HG03280 (cell line): ENCODE measurements at regions not wholly inside any gene's neighbourhood (a gene's known extent, or its start where the extent isn't known, plus 50 kb on each side); places are given as distances from the start of the nearest gene placed in this dataset.

Experiments
- ATAC-seq: cut with Tn5 transposase; IDR thresholded peaks from one replicate; pipeline ENCODE4 v1.9.1; 2021; ENCODE audit warnings: mild to moderate bottlenecking, moderate library complexity; ENCODE audit not compliant: unreplicated experiment

DNA sequence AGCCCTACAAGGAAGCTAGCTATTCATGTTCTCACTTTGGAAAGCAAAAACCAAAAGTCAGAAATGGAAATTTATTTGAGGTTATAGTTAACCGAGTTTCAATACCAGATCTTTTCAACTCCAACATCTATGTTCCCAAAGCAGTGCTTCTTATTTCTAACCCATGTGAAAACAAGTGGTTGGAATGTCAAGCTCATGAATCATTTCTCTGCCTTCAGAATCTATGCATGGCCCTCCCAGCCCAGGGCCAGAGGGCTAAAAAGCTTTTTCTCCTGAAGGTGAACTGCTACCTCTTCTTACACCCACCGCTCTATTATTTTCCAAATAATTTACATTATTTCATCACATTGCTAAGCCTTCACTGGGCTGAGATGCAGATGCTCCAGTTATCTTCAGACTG, 158.4 kb downstream of the SP3 start:
- no peak for ATAC-seq

DNA sequence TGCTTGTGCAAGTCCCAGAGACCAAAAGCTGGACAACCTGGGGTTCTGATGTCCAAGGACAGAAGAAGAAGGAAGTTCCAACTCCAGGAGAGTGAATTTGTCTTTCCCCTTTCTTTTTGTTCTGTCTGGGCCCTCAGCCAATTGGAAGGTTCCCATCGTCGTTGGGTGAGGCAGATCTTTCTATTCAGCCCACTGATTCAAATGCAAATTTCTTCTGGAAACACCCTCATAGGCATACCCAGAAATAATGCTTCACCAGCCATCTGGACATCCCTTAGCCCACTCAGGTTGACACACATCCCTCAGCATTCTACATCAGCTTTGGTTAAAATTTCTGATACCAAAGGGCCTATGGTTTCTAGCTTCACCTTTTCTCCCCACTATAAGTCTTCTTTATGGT, 156.5 kb downstream of the SP3 start:
- ATAC-seq = no peak

DNA sequence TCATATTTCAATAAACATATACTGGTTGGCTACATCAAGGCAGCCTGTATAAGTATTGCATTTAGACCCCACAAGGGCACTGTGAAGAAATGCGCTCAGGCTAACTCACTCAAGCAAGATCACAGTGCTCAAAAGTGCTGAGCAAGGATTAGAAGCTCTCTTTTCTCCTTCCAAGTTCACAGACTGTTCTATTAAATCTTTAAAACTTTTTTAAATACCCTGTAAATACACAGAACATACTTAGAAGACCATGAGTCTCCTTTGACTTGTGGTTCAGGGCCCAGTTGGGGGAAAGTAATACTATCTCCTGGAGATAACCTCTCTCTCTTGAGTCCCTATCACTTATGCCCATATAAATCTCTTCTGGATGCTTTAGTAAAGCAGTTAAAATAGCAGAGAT, 152.9 kb downstream of the SP3 start:
- no peak for ATAC-seq

DNA sequence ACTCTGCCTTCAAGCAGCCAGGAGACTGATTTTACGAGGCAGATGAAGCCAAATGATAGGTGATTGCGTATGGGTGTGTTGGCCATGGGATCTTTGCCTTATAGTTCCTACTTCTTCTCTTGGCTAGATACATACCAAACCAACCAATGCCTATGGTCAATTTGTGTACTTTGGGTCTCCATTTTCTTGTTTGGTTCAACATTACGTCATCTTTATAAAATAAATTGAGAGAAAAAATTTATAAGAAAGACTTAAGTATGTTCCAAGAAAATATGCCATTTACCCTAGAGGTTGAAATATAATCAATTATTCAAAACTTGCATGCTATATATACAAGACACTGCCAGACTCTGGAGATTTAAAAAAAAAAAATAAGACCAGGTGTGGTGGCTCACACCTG, 150.9 kb downstream of the SP3 start:
- no peak for ATAC-seq

DNA sequence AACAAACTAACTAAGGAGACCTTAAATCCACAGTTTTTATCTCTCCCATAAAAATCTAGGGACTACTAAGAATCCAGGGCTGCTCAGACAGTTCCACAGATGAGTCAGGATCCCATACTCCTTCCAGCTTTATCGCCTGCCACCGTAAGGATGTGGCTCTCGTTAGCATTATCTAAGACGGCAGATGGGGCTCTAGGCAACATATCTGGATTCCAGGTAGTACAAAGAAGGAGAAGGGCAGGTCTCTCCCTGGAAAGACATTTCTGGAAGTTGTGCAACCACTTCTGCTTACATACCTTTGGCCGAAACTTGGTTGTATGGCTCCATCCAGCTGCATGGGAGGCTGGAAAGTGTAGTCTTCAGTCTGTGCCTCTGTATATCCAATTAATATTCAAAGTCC, 149.4 kb downstream of the SP3 start:
- ATAC-seq = no peak

DNA sequence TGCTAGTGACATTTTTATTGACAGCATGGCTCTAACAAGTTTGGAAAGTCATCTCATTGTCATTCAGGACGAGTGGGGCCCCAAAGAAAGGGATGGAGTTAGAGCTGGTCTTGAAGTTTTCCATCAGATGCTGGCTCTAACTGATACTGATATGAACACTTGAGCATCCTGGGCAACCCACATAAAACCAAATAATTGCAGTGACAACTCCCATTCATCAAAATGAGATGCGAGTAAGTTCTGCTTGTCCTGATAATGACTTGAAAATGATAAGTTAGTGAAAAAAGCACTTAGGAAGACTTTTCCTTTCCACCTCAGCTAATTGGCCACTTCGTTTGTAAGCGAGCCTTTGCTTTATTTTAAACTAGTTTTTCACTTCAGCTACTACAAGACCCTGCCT, 147.6 kb downstream of the SP3 start:
- ATAC-seq = no peak

DNA sequence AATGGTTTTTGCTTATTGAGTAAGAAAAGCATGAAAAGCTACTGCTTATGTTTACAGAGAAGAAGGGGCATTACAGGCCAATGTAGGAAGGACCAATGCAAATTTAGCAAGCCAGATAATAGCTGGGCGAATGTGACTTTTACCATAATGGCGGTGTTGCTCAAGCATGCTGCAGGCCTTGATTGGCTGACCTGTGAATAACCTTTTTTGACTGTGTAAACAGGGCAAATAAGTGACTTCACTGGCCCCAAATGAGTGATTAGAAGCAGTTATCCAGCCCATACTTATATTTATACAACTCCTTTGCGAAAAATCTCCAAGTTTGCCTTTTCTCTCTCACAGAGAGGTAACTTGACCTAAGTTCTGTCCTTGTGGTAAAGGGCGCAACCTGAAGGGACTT, 146.9 kb downstream of the SP3 start:
- no peak for ATAC-seq

DNA sequence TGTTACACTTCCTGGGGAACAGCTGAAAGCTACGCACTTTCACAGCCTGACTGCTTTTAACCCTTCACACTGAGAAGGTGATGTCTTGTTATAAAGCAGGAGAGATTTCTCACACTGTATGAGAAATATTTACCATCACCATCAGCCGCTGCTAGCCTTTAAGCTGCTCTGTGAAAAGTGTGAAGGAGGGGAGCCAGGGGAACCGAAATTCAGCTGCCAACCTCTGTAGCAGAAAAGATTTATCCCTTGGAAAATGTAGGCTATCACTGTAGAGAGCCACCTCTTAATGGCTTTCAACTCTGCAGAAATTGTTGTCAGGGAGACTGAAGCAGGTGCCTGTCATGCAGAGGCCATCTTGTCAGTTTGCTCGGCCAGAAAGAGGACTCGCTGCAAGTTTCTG, 145.3 kb downstream of the SP3 start:
- no peak for ATAC-seq

DNA sequence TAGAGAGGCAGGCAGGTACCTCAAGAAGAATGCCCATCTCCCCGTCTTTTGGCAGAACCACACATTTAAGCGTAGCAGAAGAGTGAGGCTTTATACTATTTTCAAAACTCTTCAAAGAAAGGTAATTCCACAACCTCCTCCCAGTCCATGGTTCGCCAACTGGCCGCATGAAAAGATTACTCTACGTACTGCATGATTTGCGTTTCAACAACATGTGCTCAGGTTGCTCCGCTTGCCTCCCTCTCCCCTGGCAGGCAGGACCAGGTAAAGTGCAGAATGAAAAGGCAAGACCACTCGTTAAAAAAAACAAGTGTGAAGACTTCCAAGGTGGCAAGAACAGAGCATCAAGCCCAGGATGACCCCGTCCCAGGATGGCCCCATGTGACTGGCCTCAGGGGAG, 143.7 kb downstream of the SP3 start:
- no peak for ATAC-seq

DNA sequence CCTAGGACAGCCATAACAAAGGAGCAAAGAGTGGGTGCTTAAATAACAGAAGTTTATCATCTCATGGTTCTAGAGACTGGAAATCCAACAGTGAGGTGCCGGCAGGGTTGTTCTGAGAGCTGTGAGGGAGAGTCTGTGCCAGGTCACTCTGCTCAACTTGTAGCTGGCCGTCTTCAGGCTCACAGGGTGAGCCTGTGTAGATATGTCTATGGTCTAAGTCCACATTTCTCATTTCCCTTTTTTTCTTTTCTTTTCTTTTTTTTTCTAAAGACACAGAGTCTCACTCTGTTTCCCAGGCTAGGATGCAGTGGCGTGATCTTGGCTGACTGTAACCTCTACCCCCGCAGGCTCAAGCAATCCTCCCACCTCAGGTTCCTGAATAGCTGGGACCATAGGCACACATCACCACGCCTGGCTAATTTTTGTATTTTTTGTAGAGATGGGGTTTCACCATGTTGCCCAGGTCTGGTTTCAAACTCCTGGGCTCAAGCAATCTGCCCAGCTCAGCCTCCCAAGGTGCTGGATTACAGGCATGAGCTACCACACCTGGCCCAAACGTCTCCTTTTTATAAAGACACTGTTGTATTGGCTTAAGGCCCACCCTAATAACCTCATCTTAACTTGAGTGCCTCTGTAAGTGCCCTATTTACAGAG, 142.2 kb downstream of the SP3 start:
- ATAC-seq = no peak

DNA sequence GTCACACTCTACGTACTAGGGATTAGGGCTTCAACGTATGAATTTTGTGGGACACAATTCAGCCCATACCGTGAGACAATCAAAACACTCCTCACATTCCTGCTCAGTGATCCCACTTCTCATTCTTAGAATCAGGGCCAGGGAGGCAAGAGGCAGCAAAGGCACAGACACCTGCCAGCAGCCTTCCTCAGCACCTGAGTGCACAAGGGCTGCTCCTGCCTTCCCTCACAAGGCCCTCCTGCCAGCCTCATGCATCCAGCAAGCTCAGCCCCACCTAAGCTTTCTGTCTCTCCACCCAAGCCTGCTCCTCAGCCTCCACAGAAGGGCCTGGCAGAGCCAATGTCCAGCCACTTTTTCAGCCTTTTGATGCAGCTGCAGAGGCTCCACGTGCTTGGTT, 141.6 kb downstream of the SP3 start:
- no peak for ATAC-seq

DNA sequence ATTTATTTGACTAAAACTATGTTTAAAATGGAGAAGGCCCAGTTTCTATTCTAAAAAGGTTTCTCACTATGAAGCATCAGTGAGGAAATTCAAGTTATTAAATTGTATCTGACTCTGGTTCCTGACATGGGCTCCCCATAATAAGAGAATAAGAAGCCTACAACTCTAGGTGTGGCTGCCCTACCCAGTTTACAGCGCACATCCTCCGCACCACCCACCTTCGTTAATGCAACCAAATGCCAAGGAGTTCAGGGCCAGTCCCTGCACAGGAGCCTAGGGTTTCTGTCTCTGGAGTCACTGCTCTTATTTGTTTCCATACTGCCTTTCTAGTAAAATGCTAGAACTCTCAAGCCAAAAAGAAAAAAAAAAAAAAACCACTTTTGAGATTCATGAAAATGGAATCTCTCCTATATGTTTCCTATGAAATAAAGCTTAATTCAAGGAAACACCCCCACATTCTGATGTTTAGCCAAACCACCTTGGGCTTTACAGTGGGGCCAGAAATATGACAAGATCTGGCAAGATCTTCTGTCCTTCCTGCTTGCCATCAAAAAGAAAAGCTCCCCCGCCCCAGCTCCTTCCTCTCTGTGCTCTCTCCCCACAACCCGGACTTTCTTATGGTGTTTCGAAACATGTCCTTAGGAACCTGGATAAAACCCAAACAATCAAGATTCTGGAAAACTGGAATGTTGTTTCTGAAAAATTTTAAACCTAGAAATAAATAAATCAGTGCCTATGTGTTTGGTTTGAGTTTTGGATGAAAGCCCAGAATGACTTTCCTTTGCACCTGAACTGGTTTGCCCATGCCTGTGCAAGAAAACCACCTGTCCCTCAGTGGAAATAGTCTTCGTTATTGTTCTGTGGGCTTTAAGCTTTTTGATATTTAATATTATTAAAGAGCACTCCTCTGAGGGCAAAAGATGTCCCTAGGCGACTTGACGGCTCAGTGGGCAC, 136.7 kb downstream of the SP3 start:
- no peak for ATAC-seq

DNA sequence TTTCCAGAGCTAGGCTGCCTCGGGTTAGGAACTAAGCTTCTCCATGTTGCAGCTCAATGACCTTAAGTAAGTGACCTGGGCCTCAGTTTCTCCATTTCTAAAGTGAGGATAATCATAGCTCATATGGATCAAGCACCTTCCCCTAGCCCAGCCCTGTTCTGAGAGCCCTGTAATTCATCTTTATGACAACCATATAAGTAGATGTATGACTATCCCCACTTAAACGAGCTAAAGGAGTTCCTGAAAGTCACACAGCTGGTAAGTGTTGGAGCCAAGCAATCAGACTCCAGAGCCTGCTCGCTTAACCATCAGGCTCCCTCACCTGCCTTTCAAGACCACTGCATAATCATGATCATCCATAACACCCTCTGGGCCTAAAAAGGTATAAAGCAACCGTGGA, 135.4 kb downstream of the SP3 start:
- no peak for ATAC-seq

DNA sequence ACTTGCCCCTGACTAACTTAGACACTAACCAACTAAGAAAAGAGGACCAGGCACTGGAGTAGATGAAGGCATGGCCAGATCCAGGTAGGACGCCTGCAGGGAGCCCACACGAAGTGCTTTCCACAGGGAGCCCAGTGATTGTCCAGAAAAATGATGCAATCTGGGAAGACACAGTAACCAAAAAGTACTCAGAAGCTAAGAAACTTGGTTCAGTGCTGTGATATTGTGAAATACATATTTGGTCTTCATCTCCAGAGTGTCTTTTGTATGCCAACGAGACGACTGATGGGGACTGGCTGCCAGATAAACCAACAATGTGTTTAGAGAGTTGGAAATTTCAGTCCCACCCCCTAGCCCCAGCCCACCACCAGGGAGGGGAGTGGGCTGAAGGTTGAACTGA, 135.0 kb downstream of the SP3 start:
- no peak for ATAC-seq

DNA sequence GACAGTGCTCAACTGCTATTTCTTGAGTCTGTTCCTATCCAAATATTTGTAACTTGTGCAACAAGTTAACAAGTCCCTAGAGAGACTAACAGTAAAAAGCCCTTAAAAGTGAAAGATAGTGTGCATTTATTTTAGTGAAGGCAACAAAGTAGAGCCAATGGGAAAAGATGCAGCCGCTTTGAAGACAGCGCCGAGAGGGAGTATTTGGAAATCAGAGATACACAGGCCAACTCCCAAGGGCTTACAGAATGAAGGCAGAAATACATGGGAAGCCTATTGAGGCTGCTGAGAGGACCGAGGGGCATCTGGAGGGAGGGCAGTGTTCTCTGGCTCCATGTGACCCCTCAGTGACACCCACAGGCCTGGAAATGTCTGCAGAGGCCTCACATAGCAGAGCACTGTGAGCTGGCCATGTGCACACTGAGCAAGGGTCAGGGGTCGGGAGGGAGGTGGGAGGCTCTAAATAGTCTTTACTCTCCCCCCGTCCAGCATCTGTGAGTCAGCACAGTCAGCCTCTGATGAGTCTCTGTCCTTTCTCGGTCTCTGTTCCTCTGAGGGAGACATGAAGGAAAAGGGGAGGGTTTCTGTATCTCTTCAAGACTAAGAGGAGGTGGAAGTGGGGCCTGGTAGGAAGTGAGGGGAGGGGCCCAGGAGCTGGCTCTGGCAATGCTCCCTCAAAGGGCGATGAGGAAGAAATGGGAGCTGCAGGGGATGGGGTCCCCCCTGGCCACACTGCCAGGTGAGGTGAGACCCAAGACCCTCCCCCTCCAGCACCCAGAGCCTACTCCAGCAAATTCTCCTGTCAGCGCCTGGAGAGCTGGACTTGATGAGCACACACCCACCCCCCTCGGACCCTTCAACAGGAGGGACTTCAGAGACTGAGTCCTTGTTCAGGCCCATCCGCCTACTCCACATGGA, 133.6 kb downstream of the SP3 start:
- ATAC-seq = no peak

DNA sequence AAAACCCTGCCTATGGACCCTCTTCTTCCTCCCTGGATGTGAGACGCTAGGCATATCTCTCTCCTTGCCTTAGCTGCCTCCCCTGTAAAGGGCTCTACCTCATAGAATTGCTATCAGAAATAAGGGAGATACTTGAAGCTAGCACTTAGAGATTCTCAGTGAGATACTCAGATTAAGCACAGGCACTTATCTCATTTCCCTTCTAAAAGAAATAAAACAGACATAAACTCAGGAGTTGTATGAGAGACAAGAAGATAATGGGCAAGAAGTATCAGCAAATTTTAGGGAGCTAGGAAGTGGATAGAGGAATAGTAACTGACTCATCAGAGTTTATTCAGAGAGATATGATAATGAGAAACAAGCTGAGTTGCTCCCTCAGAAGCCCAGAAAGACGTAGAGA, 131.0 kb downstream of the SP3 start:
- ATAC-seq = no peak

DNA sequence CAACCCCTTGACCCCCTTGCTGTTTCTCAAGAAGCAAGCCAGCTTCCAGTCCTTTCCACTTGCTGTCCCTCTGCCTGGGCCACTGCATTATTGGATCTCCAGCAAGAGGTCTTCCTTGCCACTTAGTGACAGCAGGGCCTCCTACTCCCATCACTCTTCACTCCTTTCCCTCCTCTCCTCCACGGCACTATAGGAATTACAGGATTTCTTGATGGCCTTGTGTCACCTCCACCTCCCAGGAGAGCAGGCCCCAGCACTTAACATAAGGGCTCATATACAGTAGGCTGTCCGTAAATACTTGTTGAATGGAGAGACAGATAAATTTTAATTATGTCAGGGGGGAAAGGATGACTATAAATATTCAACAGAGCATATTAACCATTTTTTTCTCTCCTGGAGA, 129.4 kb downstream of the SP3 start:
- ATAC-seq = no peak

DNA sequence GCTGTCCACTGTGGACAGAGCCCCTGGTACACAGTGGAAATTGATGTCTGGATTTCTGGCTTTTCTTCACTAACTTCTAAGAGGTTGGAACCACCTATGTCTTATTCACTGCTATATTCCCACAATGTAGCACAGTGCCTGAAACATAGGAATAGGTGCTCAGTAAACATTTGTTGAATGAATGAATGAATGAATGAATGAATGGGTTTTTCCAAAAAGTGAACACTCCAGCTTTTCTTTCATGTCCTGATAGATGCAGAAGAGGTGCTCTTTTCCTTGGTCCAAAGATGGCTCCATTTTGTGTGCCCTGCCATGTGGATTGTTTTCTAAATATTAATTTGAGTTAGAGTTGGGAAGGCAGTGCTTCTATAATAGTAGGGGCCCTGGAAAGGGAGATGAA, 124.1 kb downstream of the SP3 start:
- no peak for ATAC-seq

DNA sequence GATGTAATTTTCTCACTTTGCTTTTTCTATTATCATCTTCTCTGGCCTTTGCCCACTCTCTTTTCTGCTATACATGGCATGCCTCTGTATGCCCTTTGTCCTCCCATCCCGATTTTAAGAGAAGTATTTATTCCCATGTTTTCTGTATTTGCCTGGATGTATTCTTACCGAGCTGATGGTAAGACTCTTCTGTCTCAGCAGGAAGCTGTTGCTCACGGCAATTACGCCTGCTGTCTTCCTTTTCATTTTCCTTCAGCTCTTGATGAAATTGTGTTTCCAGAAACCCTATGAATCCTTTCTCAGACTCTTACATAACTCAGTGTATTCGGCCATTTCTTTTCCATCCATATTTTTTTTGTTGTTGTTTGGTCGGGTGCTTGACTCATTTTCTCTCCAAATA, 121.6 kb downstream of the SP3 start:
- ATAC-seq = no peak

DNA sequence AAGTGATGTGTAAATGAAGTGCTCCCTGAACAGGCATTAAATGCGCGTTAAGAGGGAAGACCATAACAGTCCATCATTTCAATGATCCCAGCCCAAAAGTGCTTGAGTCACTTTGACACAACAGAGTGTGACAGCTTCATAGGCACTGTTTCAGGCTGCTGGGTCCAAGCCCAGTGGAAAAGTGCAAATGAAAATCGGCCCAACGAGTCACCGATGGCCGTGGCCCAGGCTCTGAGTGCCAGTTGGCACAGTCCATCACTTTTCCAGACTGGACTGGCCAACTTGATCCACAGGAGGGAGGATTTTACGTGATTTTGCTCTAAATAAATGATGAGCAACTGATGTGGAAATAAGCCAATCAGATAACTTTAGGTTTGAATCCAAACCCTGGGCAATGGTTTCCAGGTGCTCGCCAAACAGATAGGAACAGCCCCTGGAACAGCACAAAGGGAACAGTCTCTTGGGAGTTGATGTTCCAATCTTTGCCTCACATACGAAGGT, 114.0 kb downstream of the SP3 start:
- no peak for ATAC-seq

DNA sequence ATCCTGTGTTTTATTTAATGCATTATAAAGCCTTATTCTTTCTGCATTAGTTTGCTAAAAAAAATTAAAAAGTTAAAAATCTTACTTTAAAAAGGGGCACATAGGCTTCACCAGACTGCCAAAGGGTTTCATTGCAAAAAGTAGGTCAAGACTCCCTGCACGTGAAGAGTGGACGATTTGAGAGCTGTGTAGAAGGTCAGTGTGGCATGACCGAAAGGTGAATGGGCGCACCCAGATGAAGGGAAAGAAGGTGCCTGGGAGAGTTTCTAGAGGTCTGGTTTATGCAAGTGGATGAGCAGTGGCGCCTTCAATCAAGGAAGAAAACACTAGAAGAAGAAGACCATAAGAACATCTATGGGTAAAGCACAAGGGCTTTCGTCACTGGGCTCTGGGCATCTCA, 111.0 kb downstream of the SP3 start:
- no peak for ATAC-seq
